ENCODE measurements at regions not wholly inside any gene's neighbourhood (a gene's known extent, or its start where the extent isn't known, plus 50 kb on each side); places are given as distances from the start of the nearest gene placed in this dataset.
A peak's percentile ranks its signal among the peaks of the same experiment; 100 is the strongest.
"Not testable (repeated sequence)": the region's sequence is repeated elsewhere in the genome, so short reads cannot be mapped to it uniquely, and the experiment has no call there.

DNA sequence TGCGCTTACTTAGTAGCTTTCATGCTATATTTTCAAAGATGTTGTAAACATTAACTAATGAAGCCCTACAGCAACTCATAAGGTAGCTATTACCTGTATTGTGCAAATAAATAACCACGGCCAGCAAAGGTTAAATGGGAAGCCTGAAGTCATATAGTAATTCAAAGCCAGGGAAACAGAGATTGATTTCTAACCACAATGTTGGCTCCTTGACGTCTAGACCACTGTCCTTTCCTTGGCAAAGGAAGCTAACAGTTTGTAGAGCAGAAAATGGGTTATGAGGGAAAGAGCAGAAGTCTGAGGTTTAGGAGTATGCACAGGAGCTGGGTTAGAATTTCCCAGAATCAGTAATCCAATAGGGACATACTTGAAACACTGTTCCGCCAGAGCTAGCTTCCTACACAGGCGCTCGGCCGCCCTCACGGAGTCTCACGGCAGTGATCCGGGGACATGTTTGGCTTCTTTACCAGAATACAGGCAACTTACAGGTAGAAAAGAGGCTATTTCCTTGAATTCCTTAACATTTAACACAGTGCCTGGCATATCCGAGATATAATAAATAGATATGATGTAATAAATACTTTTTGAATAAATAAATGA, 298.8 kb upstream of the LYPLAL1 start:
- DNase-seq (ENCODE audit: low read depth), result no peak

DNA sequence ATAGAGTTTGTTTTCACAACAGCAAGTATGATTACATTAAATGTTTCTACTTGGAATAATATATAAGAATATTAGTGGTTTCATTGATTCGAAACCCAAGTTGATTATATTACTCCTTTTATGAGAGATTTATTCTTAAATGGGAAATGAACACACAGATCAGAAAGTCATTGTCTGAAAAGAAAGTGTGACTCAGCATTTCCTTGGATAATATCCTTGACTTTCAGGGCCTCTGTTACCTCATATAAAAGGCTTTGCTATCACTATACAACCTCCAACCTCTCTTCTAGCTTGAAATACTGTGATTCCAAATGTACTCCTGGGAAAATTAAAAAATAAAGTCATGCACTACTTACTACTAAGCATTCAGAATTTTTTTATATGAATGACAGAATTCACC, 295.3 kb upstream of the LYPLAL1 start:
- no peak for DNase-seq (ENCODE audit: low read depth)

DNA sequence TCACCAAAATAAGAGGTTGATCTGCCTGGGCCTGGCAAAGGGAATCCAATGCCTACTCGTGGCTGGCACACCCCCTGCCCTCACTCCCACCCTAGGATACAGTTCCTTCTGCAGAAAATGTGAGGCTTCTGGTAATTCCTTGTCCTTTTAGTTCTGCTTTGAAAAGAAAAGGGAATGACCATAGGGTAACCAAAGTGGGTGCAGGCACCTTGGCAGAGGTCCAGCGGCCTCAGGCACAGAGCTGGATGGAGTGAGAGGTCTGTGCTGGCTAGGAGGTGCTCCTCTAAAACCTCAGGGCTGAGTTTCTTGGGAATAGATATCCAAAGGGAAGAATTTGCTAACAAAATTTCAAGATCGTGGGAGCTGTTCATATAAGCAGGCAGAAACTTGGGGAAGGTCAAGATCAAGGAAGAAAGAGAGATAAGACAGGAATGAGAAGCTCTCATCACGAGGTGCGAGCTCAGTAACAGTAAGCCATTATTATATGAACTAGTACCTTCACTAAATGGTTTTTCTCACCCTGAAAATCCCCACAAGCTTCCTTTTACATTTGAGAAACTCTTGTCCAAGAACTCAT, 293.1 kb upstream of the LYPLAL1 start:
- no peak for DNase-seq (ENCODE audit: low read depth)

DNA sequence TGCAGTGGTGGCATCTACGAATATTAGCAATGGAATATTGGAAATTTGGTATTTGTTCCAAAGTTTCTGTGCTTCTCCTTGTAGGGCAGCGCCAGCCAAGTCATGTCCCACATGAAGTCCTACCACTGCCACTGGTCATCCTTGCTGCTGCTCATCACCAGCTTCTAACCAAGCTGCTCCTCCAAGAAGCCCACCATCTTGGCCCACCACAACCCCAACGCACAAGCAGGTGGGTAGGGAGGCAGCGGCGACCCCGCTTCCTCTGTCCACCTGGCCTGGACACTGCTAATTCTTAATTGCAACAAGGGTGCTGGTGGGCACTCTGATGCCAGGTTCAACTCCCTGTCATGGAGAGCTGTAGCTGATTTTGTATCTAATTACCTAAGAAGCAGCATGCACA, 291.2 kb upstream of the LYPLAL1 start:
- no peak for DNase-seq (ENCODE audit: low read depth)

DNA sequence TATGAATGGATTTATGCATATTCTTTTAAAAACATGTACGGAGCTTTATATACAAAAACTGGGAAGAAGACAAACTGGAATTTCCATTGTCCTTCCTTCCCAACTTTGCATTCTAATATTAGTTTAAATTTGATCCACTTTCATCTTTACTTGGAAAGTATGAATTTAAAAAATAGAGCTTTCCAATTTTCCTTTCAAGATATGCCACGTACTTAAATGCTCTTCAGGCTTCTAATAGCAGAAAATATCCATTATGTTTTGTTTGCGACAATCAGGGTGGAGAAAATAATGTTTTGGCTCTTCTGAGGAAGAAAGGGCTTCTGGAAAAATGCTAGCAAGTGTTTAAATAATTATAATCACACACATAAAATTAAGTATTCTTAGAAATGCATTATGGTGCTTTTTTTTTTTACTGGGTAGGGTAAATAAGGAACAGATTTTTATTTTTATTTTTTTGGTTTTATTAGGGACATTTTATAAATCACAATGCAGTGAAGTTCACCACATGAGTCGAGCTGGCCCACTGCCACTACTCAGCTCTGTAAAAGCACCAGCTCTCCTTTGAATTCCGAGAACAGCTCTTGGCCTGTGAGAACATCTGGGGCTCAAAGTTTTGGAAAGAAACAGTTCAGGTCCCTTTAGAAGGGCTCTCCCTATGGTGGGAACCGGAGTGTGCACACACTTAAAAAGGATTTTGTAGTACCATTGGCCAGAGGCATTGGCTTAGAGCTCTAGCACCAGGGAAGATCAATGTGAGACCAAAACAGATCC, 287.4 kb upstream of the LYPLAL1 start:
- no peak for DNase-seq (ENCODE audit: low read depth)

DNA sequence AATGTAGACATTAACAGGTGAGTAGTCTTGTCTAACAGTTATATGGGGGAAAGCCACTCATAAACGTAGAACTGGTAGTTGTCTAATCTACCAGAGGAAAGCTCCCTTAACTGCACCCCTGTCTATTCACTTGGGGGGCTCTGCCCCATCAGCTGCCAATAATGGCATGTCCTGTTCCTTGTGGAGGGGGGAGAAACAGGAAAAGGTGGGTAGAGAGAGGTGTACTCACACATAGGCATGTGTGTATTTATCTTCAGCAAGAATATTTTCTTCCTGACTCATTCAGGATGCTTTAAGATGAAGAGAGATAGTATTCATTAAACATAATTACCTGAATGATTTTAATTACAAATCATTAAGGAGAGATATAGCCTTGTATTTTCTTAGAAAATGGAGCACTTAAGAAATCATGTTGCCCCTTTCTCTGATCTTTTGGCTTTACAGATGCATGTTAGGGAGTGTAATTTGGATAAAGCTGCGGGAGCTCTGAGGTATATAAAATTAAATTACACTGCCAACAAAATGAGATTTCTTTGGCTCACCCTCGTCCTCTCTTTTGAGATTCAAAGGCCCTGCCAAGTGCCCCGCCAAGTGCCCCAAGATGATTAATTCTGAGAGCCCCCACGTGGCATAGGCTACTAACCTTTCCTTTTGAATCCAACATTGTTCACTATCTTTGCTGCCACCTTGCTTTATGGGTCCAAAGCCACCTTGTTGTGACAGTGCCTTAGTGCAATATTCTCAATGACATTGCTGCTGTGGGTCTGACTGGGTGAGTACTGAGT, 286.3 kb upstream of the LYPLAL1 start:
- DNase-seq (ENCODE audit: low read depth), result no peak

DNA sequence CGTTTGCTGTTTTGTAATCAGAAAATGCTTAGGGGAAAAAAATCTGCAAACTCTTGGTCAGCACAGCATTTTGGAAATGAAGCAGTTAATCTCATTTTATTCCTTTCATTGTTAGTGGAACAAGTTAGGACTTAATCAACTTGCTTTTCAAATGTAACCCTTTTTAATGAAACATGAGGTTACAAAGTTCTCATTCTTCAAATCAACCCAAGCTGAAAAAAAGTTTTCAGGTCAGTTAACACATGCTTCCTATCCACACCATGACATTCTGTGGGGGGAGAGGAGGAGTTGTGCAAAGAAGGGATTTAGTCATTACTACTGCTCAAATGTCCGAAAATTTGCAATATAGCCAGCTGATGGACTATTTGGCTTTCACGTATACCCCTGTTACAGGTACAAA, 283.2 kb upstream of the LYPLAL1 start:
- no peak for DNase-seq (ENCODE audit: low read depth)

DNA sequence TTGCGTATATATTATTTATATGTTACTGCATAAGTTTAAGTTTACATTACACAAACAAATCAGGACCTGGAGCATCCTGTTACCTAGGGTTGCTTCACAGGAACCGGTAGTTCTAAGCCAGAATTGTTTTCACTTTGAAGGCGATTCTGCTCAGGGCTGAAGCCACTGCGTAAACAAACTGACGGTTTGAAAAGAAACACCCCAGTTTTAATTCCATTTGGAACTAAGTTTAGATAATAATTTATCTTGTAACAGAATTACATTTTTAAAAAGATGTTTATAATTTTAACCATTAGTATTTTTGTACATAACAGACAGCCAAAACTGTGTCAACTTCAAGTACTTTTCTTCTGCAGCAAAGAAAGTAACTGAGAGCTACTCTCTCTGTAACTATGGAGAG, 282.1 kb upstream of the LYPLAL1 start:
- no peak for DNase-seq (ENCODE audit: low read depth)

DNA sequence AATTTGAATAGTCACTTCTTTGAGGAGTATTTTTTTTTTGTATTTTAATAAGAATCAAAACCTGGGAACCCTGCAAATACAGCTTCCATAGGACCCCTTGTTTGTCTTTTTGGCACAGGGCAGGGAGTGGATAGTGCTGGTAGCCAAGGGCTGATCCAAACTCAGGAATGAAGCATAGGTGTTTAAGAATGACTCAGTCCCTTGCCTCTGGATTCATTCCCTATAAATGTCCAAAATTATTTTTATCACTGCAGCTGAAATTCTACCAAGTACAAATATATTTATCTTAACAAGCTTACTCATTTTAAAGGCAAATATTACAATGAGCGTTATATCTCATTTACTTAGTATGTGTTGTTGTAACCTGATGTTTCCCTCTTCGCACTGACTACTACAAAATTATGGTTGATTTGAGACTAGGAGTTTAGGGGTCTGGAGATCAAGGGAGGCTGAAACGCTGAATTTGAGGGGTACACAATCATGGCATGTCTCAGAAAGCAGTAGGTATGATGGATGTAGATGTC, 278.6 kb upstream of the LYPLAL1 start:
- DNase-seq (ENCODE audit: low read depth), result no peak

DNA sequence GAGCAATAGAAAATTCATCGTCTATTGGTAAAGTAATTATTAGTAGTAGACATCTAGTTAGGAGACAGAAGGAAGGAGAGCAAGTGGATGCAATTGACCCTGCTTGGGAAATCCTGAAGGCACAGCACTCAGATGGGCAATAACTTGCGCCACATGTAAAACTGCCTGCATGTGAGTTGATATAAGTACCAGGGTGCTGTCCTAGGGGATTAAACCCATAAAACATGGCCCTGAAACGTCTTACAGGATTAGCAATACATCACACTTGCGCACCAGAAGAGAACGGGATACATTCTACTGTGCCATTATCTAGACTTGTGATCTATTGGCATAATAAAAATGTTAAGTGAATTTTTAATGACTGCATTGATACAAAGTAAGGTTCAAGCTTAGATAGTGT, 277.5 kb upstream of the LYPLAL1 start:
- no peak for DNase-seq (ENCODE audit: low read depth)

DNA sequence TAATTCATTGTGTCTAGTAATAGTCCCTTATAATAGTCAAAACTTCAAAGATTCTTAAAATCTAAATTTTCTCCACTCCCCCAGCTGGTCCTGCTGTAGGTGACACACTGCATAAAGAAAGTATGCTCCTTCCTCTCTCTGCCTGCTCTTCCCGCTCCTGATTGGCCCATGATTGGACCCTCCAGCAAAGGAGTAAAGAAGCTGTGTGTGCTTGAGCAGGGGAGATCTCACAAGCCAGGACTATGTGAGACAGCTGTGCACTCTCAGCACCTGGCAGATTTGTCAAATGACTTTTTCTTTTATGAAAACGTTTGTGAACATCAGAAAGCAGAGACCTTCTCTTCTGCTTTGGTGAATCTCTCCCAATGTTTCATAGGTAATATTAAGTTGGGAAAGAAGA, 274.8 kb upstream of the LYPLAL1 start:
- DNase-seq (ENCODE audit: low read depth), result no peak

DNA sequence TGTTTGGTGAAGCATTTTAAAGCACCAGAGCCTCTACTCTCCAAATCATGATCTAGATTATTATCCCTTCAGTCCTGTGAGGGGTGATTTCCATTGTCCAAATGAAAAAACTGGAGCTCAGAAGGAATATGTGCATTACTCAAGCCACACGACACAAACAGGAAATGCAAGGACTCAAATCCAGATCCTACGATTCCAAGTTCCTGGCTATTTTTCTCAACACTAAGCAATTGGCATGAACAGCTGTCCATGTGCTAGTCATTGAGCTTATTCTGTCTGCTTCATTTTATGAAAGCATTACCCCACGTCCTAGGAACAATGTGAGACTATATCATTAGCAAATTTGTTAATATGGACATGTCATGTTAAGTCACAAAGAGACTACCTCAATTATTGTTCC, 273.1 kb upstream of the LYPLAL1 start:
- no peak for DNase-seq (ENCODE audit: low read depth)

DNA sequence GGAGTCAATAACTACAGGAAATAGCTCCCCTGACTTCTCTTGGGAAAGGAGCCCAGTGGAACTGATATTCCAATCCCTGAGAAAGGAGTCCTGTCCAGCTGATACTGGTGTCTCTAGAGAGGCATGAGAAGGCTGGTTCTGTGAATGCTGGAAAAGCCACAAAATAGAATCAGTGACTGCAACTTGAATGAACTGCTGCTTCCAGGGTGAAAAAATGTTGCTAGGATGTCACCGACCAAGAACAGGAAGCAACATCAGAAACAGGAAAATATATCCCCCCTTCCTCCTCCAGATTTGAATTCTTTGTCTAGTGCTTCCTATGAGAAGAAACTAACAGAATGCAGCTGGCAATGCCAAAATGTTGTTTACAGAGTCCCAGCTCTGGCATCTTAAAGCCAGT, 269.3 kb upstream of the LYPLAL1 start:
- DNase-seq (ENCODE audit: low read depth), result no peak

DNA sequence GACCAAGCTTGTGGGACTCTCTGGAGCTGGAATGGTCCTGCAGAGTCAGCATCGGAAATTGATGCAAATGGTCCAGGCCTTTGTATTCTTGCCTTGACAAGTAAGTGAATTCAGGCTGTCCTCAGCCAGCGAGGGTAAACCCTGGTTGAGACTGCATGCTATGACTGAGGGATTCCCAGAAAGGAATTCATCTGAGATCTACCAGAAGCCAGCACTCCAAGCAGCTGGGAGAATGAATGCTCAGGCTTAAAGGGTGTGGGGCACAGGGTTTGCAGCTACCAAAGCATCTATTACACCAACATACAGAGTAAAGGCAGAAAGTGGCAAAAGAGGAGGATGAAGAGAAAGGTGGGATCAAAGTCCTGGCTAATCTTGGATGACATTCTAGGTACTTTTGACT, 257.0 kb upstream of the LYPLAL1 start:
- no peak for DNase-seq (ENCODE audit: low read depth)

DNA sequence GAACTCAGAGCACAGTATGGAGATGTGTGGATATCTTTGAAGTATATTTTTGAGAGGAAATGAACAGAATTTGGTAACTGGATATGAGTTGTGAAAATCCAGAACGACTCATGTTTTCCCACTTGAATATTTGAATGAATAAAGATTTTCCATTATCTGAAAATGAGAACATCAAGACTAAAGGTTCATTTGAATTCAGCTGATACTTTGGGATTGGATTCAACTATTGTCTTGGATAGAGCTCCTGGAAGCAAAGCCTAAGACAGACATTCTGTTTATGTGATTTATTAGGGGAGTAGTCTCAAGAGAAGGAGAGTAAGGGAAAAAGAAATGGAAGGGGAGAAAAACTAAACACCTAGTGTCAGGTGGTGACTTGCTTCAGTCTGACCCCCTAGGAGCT, 256.0 kb upstream of the LYPLAL1 start:
- DNase-seq (ENCODE audit: low read depth), result no peak

DNA sequence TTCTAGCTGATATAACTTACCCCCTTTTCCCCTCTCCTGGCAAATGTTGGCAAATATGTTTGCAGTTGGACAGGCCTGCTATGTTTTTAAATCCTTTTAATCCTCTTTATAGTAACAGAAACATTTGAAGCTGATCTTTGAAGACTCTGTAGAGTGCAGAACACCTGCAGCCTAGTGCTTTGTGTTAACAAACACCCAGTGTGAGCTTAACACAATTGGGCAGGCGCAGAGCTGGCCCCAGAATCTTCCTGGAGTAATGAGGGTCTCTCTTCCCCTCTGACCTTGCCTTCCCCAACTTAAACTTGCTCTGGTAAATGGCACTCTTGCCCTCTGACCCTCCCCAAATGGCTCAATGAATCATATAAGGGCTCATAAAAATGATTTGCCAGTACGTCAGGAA, 247.9 kb upstream of the LYPLAL1 start:
- no peak for DNase-seq (ENCODE audit: low read depth)

DNA sequence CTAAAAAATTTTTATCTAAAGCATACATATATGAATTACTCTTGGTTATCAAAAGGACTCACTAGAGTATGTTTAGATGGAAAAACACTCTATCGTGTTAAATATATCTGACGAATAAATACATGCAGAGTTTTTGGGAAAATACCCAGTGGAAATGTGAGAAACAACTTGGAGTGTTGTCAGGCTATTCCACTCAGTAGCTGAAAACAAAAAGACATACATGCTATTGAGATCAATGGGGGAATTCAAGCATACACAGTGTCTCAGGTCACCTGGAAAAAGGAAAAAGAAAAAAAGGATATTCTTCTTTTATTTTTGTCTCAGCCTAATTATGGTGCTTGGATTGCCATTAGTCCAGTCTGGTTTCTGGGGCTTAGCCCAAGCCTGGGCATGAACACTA, 247.0 kb upstream of the LYPLAL1 start:
- no peak for DNase-seq (ENCODE audit: low read depth)

DNA sequence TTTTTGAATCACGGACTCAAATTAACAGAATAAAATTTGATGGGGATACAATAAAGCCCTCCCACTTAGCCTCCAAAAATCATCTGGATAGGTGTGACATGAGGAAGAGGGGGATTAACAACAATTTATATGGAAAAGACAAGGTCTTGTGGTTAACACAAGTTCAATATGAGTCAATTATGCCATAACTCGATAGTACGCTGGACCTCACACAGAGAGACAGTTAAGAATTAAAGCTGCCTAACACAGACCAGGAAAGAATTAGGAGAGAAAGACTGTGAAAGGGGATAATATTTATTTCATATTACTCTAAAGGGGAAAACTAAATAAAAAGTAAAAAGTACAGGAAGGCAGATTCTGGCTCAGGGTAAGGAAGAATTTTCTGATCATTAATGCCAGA, 243.7 kb upstream of the LYPLAL1 start:
- no peak for DNase-seq (ENCODE audit: low read depth)

DNA sequence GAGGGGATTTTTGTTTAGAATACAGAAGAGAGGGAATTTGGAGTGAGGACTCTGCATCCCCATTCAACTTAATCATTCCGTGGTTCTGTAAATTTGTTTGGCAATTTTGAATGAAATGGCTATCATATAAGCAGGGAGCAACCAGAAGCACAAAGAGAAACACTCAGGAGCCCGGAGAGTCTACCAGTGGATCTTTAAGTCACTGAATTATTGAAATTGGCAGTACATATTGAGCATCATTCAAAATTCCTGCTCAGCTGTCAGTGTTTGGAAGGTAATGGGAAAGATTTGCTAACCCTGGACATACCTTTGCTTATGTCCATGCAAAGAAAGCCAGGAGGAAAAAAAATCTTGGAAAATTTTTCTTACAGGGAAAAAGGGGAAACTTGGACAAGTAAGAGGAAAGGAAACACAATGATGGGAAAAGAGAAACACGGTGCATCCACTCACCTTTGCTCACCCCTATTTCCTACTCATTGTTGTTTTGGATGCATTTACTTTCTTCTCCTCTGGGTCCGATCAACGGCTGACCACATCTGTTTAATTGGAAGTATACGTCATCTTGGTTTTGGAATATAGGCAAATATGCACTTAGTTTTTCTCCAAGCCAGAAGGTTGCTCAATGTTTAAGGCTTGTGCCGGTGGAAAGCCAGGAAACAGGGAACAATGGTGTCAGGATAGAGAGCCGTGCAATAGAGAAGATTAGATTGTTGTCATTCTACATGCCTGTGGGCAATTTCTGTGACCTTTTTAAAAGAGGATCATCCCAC, 243.0 kb upstream of the LYPLAL1 start:
- DNase-seq (ENCODE audit: low read depth), result peak; percentile 26

DNA sequence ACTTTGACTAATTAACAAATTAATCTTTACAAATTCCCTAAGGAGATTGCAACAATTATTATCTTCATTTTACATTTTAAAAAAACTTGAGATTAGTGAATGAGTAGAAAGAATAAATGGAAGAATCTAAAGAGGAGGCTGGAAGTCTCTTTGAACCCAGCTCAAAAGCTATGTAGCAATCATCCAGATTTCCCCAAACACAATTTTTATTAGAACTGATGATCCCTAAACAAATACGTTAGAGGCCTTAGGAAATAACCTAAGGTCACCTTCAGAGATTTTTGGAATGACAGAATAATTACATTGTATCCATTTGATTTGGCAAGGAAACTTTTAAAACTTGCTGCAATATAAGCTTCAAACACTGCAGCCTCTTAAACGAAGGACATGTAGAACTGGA, 242.4 kb upstream of the LYPLAL1 start:
- no peak for DNase-seq (ENCODE audit: low read depth)

DNA sequence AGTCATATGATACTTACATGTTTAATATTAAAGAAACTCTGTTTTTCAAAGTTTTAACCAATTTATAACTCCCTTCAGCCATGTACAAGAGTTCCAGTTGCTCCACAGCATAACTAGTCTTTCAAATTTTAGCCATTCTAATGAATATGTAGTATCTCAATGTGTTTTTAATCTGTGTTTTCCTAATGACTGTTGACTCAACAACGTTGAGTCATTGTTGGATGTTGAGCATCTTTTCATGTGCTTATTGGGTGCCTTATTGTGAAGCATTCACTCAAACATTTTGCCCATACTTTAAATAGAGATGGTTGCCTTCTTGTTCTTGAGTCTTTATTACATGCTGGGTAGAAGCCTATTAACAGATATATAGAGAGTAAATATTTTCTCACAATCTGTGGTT, 240.2 kb upstream of the LYPLAL1 start:
- no peak for DNase-seq (ENCODE audit: low read depth)

DNA sequence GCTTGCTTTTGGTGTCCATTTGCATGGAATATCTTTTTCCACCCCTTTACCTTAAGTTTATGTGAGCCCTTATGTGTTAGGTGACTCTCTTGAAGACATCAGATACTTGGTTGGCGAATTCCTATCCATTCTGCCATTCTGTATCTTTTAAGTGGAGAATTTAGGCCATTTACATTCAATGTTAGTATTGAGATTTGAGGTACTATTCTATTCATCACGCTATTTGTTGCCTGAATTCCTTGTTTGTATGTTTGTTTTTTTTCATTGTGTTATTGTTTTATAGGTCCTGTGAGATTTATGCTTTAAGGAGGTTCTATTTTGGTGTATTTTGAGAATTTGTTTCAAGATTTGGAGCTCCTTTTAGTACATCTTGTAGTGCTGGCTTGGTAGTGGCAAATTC, 238.3 kb upstream of the LYPLAL1 start:
- not testable (repeated sequence) for DNase-seq (ENCODE audit: low read depth)
